ENCODE measurements at regions not wholly inside any gene's neighbourhood (a gene's known extent, or its start where the extent isn't known, plus 50 kb on each side); places are given as distances from the start of the nearest gene placed in this dataset.

- no peak for DNase-seq (ENCODE audit: low read depth in 3 of 3)
These were observed 411.3 kb downstream of the SPRY1 start for GRCh38 chr4:123807866-123808265.

DNA sequence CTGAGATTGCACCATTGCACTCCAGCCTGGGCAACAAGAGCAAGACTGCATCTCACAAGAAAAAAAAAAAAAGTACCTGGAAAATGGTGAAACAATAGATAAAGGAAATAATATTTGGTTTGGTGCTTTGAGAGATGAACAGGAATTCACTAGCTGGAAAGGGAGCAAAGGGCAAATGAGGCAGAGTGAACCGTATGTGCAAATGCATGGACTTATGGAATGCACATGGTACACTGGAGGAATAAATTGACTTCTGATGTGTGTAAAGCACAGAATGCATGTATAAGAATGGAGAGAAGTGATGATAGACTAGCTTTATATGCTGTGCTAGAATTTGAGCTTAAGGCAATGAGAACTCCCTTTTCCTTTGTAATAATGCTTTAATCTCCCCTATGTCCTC lies 413.3 kb downstream of the SPRY1 start:
- DNase-seq (ENCODE audit: low read depth in 3 of 3), result no peak

- DNase-seq (ENCODE audit: low read depth in 3 of 3), result no peak
These were observed 415.4 kb downstream of the SPRY1 start for GRCh38 chr4:123812066-123812390.

DNA sequence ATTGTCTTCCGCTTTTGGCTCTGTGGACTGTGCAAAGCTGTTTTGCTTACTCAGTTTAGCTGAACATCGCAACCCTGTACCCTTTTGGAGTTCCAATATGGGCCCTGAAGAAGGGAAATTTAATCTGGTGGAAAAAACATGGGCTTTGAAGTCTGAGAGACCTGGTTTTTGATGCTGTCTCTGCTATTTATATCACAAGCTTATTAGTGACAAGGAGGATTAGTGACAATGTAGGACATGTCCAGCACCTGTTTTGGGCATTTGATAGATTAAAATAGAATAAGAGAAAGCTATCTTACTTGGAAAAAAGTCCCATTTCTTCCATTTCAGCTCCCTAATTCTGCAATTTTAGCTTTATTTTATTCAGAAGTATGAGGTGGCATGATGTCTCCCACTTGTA lies 417.3 kb downstream of the SPRY1 start:
- no peak for DNase-seq (ENCODE audit: low read depth in 3 of 3)

DNA sequence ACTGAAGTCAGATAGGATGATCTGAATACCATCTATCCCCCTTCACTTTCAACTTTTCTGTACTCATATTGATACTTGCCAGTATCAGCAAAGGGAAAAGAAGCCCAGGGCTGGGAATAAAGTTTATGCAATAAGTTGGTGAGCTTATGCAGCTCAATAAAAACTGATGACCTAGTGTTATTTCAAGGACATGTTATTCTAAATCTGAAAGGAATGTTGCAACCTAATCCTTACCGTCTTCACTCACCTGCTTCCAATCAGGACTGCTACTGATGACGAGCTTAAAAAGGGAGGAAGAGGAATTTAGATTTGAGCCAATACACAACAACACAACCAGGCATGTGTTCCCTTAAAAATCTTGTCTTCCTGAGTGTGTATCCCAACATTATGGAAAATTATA lies 419.9 kb downstream of the SPRY1 start:
- no peak for DNase-seq (ENCODE audit: low read depth in 3 of 3)

DNA sequence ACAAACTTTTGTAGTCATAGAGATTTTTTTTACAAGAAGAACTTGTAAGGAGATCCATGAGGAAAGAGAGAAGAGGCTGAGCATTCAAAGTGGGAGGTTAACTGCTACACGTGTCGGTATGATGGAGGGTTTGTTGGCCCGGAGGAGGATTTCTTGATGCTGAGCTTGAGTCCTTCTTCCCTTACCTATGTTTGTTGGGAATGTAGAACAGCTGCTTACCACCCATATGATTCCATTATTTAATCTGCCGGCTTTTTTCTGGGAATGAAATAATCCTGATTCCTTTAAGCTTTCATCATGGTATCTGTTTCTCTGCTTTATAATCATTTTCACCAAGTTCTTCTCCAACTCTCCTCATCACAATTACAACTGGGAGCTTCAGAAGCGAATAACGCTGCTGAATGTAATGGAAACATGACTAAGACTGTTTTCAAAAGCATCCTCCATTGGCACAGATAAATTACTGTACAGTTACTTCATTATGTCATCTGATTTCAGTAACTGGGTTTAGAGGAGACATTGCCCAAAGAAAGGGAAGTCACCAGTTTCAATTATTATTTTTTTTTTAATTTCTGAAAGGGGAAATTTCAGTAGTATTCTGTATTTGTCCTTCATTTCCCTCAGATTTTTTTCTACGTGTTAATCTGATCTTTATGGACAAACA lies 420.6 kb downstream of the SPRY1 start:
- no peak for DNase-seq (ENCODE audit: low read depth in 3 of 3)

DNA sequence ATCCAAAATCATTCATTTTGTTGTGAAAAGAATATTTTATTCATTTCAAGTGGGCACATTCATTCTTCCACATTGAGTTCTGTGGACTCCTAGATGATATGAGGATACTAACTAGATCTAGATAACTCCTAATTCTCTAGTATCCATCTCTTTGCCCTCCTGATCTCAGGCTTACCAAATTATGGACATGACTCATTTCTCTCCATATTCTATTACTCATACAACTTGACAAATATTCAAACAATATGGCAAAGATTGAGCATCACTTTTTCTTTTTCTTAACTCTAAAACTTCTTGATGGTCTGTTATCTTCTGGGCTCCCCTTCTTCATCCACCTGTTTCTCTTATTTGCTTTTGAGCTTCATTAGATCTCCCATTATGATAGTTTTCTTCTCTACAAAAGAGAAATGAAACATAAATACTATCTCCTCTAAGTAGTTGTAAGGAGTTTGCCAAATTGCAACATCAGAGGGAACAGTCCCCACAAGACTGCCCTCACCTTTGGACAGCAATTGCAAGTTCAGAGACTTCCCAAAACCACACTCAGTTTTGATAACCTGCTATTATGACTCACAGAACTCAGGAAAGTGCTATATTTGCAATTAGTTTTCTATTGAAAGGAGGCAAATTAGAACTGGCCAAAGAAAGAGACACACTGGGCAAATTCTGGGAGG lies 422.9 kb downstream of the SPRY1 start:
- DNase-seq (ENCODE audit: low read depth in 3 of 3), result no peak

DNA sequence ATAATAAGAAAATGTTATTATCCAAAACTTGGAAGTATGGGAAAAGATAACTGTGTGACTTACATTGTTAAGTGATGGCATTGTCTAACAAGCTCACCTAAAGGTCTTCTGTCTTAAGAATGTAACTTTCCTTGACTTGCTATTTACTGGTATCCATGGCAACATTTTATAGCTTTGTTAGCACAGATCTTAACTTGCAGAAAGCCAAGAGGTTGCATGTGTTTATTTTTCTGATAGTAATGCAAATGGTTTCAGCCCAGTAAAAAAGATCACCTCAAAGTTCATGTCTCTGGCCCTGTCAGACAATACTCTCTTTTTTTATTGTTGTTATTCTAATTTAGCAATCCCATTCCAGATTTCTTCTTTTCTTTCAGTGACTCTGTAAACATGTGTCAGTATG lies 425.3 kb downstream of the SPRY1 start:
- DNase-seq (ENCODE audit: low read depth in 3 of 3), result no peak

DNA sequence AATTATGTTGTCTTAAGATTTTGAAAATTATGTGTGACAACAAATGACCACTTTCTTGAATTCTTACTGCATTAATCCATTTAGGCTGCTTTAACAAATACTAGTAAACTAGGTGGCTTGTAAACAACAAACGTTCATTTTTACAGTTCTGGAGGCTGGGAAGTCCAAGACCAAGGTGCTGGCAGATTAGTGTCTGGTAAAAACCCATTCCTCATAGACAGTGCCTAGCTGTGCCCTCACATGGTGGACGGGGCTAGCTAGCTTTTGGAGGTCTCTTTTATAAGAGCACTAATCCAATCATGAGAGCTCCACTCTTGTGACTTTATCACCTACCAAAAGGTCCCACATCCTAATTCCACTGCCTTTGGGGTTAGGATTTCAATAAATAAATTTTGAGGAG lies 425.8 kb downstream of the SPRY1 start:
- no peak for DNase-seq (ENCODE audit: low read depth in 3 of 3)

GRCh38 chr4:123823244-123823643 lies 426.6 kb downstream of the SPRY1 start:
- no peak for DNase-seq (ENCODE audit: low read depth in 3 of 3)

DNA sequence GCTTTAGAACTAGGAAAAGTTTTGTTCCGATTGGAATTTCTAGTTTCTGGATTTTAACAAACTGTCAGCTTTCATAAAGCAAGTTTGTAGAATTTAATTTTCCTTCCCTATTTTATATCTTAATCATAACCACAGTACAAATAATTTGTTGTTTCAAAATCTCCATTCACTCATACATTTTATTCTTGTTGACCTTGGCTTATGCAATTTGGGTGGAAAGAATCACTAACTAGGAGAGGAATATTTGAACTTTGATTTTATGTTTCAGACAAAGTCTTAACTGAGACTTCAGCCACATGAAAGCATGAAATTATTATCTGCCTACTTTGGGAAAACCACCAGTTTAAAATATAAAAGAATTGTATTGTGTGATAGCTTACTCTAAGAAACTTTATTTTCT lies 427.9 kb downstream of the SPRY1 start:
- DNase-seq (ENCODE audit: low read depth in 3 of 3), result no peak

- no peak for DNase-seq (ENCODE audit: low read depth in 3 of 3)
These were observed 429.1 kb downstream of the SPRY1 start for GRCh38 chr4:123825596-123826291.

- no peak for DNase-seq (ENCODE audit: low read depth in 3 of 3)
These were observed 430.3 kb downstream of the SPRY1 start for GRCh38 chr4:123826896-123827295.

DNA sequence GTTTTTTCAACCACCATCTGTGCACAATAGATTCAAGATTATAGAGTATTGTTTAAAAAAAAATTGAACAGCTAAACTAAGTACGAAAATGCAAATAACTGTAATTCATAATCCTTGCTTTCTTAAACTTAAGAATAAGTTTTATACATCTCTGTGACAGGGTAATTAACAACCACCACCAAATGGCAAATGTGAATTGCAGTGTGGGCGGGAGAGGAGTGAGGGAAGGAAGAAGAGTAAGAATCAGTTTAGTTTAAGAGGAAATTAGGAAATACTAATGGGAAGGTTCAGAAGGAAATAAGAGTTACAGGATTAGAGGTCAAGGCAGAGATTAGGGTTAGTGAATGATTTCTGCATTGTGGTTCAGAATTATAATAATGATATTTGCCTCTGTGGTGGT lies 430.9 kb downstream of the SPRY1 start:
- DNase-seq (ENCODE audit: low read depth in 3 of 3), result no peak

DNA sequence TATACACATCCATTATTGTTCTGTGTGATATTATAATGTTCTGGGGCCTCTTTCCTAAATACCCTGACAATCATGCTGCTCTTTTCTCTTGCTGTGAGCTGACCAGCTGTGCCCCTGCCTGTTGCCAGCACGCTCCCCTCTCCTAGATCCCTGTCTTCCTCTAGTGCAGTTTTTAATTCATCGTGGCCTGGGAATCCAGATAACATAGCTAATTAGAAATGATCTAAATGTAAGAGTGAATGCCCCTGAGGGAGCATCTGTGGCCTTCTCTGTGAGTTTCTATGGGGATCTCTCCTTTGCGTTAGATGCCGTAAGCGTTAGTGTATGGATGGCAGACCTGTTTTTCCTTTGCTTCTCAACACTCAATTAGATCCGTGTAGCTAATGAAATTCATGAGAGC lies 434.3 kb downstream of the SPRY1 start:
- DNase-seq (ENCODE audit: low read depth in 3 of 3), result no peak

- DNase-seq (ENCODE audit: low read depth in 3 of 3), result no peak
These were observed 435.8 kb downstream of the SPRY1 start for GRCh38 chr4:123832173-123833026.

- DNase-seq (ENCODE audit: low read depth in 3 of 3), result no peak
These were observed 436.6 kb downstream of the SPRY1 start for GRCh38 chr4:123833171-123833643.

- DNase-seq (ENCODE audit: low read depth in 3 of 3), result no peak
These were observed 439.4 kb downstream of the SPRY1 start for GRCh38 chr4:123835831-123836590.

DNA sequence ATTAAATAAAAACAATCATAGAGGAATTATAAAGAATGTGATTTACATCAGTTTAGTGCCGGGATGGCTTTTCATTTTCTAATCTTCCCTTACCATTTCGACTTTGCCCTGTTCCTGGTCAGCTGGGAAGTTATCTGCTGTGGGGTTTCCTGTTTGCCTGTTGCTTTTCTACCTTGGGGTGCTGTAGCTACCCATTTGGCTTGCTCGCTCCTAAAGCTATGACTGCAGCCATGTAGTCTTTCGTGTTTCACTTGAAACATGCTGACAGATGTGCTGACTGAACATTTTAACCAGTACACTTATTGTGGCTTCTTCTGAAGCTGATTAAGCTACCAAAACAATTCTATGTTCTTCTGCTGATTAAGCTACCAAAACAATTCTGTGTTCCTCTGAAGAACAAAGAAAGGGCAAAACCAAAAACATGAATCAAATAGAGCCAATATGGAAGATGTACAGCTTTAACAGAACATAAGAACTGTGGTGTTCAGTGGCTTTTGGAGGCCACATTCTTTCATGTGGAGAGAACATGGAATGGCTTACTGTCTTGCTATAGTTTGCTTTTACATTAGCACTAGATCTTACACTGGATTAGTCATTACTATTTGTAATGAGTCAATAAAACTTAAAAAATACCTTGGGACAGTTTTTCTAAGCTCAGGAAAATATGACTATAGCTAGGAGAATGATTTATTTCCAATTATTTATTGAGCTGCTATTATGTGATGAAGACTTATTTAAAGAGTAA lies 440.4 kb downstream of the SPRY1 start:
- no peak for DNase-seq (ENCODE audit: low read depth in 3 of 3)

DNA sequence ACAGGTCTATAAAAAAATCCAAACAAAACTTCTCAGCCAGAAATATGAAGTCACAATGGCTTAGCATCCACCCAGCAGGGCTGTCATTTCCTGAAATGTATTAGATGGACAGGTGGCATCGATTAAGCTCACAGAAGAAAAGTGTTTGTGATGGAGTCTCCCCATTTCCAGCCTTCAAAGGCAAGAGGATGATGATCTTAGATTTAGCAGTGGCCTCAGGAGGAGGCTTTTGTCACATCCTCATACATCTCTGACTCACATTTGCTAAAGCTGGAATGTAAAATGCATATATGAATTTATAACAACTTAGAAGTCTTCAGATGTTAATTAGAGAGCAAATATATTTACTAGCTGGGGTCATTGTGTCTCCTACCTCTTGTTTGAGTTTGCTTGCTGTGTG lies 441.9 kb downstream of the SPRY1 start:
- DNase-seq (ENCODE audit: low read depth in 3 of 3), result no peak

GRCh38 chr4:123840197-123840596 lies 443.6 kb downstream of the SPRY1 start:
- DNase-seq (ENCODE audit: low read depth in 3 of 3), result no peak

Data from stimulated activated CD4-positive, alpha-beta T cell treated with anti-CD3 and anti-CD28 coated beads, TNF-alpha, amount 100 ng/mL, for 24 hours (primary cell).